H1 (cell line): ENCODE measurements at regions not wholly inside any gene's neighbourhood (a gene's known extent, or its start where the extent isn't known, plus 50 kb on each side); places are given as distances from the start of the nearest gene placed in this dataset.

Experiments used
- CTCF ChIA-PET: fragments of 300-600 bp; sonication (Branson Sonifier 250); formaldehyde crosslinking; loops from one replicate; lab custom pipeline; 2021; ENCODE audit not compliant: partially characterized antibody; lab: Charles Lee
- POLR2A ChIA-PET: fragments of 300-600 bp; sonication (Branson Sonifier 250); formaldehyde crosslinking; loops from one replicate; lab custom pipeline; 2021; ENCODE audit warnings: inconsistent platforms; ENCODE audit not compliant: partially characterized antibody; lab: Charles Lee
- DNase-seq, 2 experiments: peaks; one replicate each; pipeline versions ENCODE4 v3.0.0 to v3.0.0-alpha.2; 2010 to 2022; ENCODE audit warnings: low spot score in 2 of 2, low read depth in 1 of 2, mixed read lengths in 1 of 2
- FAIRE-seq: peaks from 2 replicates; lab custom pipeline; 2011; peaks lifted over from hg19 to GRCh38; lab: Jason Lieb, UNC
- H2AFZ ChIP-seq: 2 replicates; pipeline ENCODE4 v1.8.1; 2012; ENCODE audit warnings: low read length, inconsistent platforms
- H2AK5ac ChIP-seq: 2 replicates; pipeline ENCODE4 v1.6.1; 2013; ENCODE audit warnings: low read depth, low read length
- H2BK120ac ChIP-seq: replicated peaks from 2 replicates; pipeline ENCODE3; 2013; ENCODE audit warnings: low read depth, low read length, inconsistent platforms
- H2BK12ac ChIP-seq: 2 replicates; pipeline ENCODE4 v1.6.1; 2013; ENCODE audit warnings: low read depth, low read length
- H2BK15ac ChIP-seq: 2 replicates; pipeline ENCODE4 v1.6.1; 2013; ENCODE audit warnings: low read length
- H2BK20ac ChIP-seq: 2 replicates; pipeline ENCODE4 v1.6.1; 2013; ENCODE audit warnings: low read length
- H2BK5ac ChIP-seq: 2 replicates; pipeline ENCODE4 v1.6.1; 2013; ENCODE audit warnings: low read depth, low read length
- H3K14ac ChIP-seq: 2 replicates; pipeline ENCODE4 v1.6.1; 2013; ENCODE audit warnings: inconsistent platforms; ENCODE audit not compliant: insufficient read length
- H3K18ac ChIP-seq: 2 replicates; pipeline ENCODE4 v1.6.1; 2013; ENCODE audit warnings: low read length; ENCODE audit errors: extremely low read depth
- H3K23ac ChIP-seq: 2 replicates; pipeline ENCODE4 v1.6.1; 2013; ENCODE audit warnings: inconsistent platforms; ENCODE audit not compliant: insufficient read length
- H3K23me2 ChIP-seq: 2 replicates; pipeline ENCODE4 v1.6.1; 2013; ENCODE audit warnings: low read depth, low read length
- H3K27ac ChIP-seq: 2 replicates; pipeline ENCODE4 v1.6.1; 2011; ENCODE audit warnings: low read depth, low read length, inconsistent platforms
- H3K27me3 ChIP-seq, 4 experiments: replicated peaks in 1 of 4; 1 replicate in 1 of 4; 2 replicates in 3 of 4; pipeline versions ENCODE4 v1.6.1 to v1.8.1; 2011 to 2013; ENCODE audit warnings: low read length in 3 of 4, mild to moderate bottlenecking in 3 of 4, inconsistent platforms in 2 of 4, mixed read lengths in 2 of 4, moderate library complexity in 1 of 4; ENCODE audit not compliant: control insufficient read depth in 3 of 4, insufficient read depth in 3 of 4; ENCODE audit errors: extremely low read depth in 1 of 4
- H3K36me3 ChIP-seq, 4 experiments: 2 replicates each; pipeline versions ENCODE4 v1.6.1 to v1.8.1; 2011 to 2013; ENCODE audit warnings: mild to moderate bottlenecking in 4 of 4, low read length in 3 of 4, moderate library complexity in 2 of 4, control low read depth in 1 of 4, inconsistent platforms in 1 of 4; ENCODE audit not compliant: insufficient read depth in 4 of 4, control insufficient read depth in 2 of 4
- H3K4ac ChIP-seq: replicated peaks from 2 replicates; pipeline ENCODE3; 2013; ENCODE audit warnings: low read length, low read depth, mixed read lengths, inconsistent platforms; ENCODE audit not compliant: insufficient read length
- H3K4me1 ChIP-seq, 4 experiments: replicated peaks in 1 of 4; 1 replicate in 1 of 4; 2 replicates in 3 of 4; pipeline versions ENCODE4 v1.6.1 to v1.8.1; 2011 to 2013; ENCODE audit warnings: low read length in 3 of 4, inconsistent platforms in 2 of 4, mixed read lengths in 1 of 4; ENCODE audit not compliant: insufficient read depth in 4 of 4, control insufficient read depth in 3 of 4
- H3K4me2 ChIP-seq, 2 experiments: 2 replicates each; pipeline versions ENCODE4 v1.6.1 to v1.8.1; 2011 to 2013; ENCODE audit warnings: low read depth in 2 of 2, low read length in 2 of 2, control low read depth in 1 of 2, inconsistent platforms in 1 of 2, mild to moderate bottlenecking in 1 of 2; ENCODE audit not compliant: insufficient read depth in 1 of 2
- H3K4me3 ChIP-seq, 4 experiments: fragments of 200-600, 300-600 bp in 1 of 4; sonication (generic), shearing (Covaris generic), sonication (Bioruptor Twin) in 1 of 4; 2 replicates each; pipeline versions ENCODE4 v1.5.1 to v1.8.1; 2011 to 2016; ENCODE audit warnings: low read length in 4 of 4, low read depth in 3 of 4, control low read depth in 2 of 4, inconsistent platforms in 2 of 4, mild to moderate bottlenecking in 2 of 4, mixed read lengths in 1 of 4, moderate library complexity in 1 of 4; ENCODE audit not compliant: insufficient read depth in 2 of 4; ENCODE audit errors: extremely low read depth in 1 of 4
- H3K56ac ChIP-seq: replicated peaks from 2 replicates; pipeline ENCODE3; 2013; ENCODE audit warnings: low read depth, mild to moderate bottlenecking, mixed read lengths, low read length, inconsistent platforms; ENCODE audit not compliant: insufficient read length
- H3K79me1 ChIP-seq: 2 replicates; pipeline ENCODE4 v1.6.1; 2013; ENCODE audit warnings: low read depth, low read length, control low read depth
- H3K79me2 ChIP-seq, 2 experiments: 2 replicates each; pipeline versions ENCODE4 v1.6.1 to v1.8.1; 2012 to 2013; ENCODE audit warnings: low read length in 2 of 2, mild to moderate bottlenecking in 2 of 2, inconsistent platforms in 1 of 2; ENCODE audit not compliant: insufficient read depth in 2 of 2, control insufficient read depth in 1 of 2
- H3K9ac ChIP-seq, 4 experiments: replicated peaks in 1 of 4; 1 replicate in 1 of 4; 2 replicates in 3 of 4; pipeline versions ENCODE4 v1.6.1 to v1.8.1; 2011 to 2013; ENCODE audit warnings: low read depth in 3 of 4, low read length in 3 of 4, control low read depth in 2 of 4, mild to moderate bottlenecking in 2 of 4, moderate library complexity in 2 of 4, inconsistent platforms in 1 of 4; ENCODE audit errors: extremely low read depth in 1 of 4
- H3K9me3 ChIP-seq, 2 experiments: 2 replicates each; pipeline versions ENCODE4 v1.6.1 to v1.8.1; 2012 to 2013; ENCODE audit warnings: mild to moderate bottlenecking in 2 of 2, moderate library complexity in 2 of 2, control low read depth in 1 of 2, inconsistent platforms in 1 of 2, low read depth in 1 of 2, low read length in 1 of 2, mixed read lengths in 1 of 2; ENCODE audit not compliant: insufficient read depth in 2 of 2
- H4K20me1 ChIP-seq, 2 experiments: replicated peaks in 1 of 2; 2 replicates each; pipeline versions ENCODE3 to v1.8.1; 2011 to 2013; ENCODE audit warnings: inconsistent platforms in 2 of 2, low read length in 2 of 2, mild to moderate bottlenecking in 1 of 2; ENCODE audit not compliant: insufficient read depth in 2 of 2, control insufficient read depth in 1 of 2
- H4K5ac ChIP-seq: 2 replicates; pipeline ENCODE4 v1.6.1; 2013; ENCODE audit warnings: low read length, low read depth, mixed read lengths, inconsistent platforms; ENCODE audit not compliant: insufficient read length
- H4K8ac ChIP-seq: 2 replicates; pipeline ENCODE4 v1.8.0; 2013; ENCODE audit warnings: mild to moderate bottlenecking, moderate library complexity, low read length, inconsistent platforms; ENCODE audit not compliant: insufficient read depth; ENCODE audit errors: extremely low read depth
- H4K91ac ChIP-seq: replicated peaks from 2 replicates; pipeline ENCODE3; 2013; ENCODE audit warnings: low read length, mixed read lengths, inconsistent platforms; ENCODE audit not compliant: insufficient read length
- CBX5 ChIP-seq: fragments of 300-800, 300-1000 bp; sonication (generic); IDR thresholded peaks from 2 replicates; pipeline ENCODE4 v1.7.1; 2016; ENCODE audit warnings: antibody characterized with exemption, low read length, low read depth
- CHD2 ChIP-seq: IDR thresholded peaks from 2 replicates; pipeline ENCODE4 v1.6.1; 2012; ENCODE audit warnings: low read length, improper control_type of control experiment
- EZH2 ChIP-seq: fragments of 200-600 bp; sonication (generic); IDR thresholded peaks from 2 replicates; pipeline ENCODE4 v1.7.1; 2012; ENCODE audit warnings: low read depth, mild to moderate bottlenecking, moderate library complexity, low read length, inconsistent platforms; ENCODE audit not compliant: severe bottlenecking
- JUN ChIP-seq: IDR thresholded peaks from 2 replicates; pipeline ENCODE4 v1.6.1; 2011; ENCODE audit warnings: low read depth, mild to moderate bottlenecking, improper control_type of control experiment, low read length
- KDM4A ChIP-seq: IDR thresholded peaks from one replicate; pipeline ENCODE4 v1.7.1; 2012; ENCODE audit warnings: low read depth, mild to moderate bottlenecking, moderate library complexity, low read length, inconsistent platforms; ENCODE audit not compliant: severe bottlenecking
- NRF1 ChIP-seq: IDR thresholded peaks from 2 replicates; pipeline ENCODE4 v1.6.1; 2011; ENCODE audit warnings: mild to moderate bottlenecking, low read depth, low read length, improper control_type of control experiment
- POLR2A ChIP-seq, 2 experiments: IDR thresholded peaks; 1 replicate in 1 of 2; 2 replicates in 1 of 2; pipeline ENCODE4 v1.6.1; 2011; ENCODE audit warnings: low read depth in 2 of 2, low read length in 2 of 2, mild to moderate bottlenecking in 2 of 2; ENCODE audit errors: control extremely low read depth in 1 of 2
- POLR2AphosphoS5 ChIP-seq: IDR thresholded peaks from 2 replicates; pipeline ENCODE4 v1.6.1; 2011; ENCODE audit warnings: low read depth, low read length
- RNF2 ChIP-seq: fragments of 200-900, 300-1000 bp; sonication (generic); IDR thresholded peaks from 2 replicates; pipeline ENCODE4 v1.7.1; 2016; ENCODE audit warnings: borderline replicate concordance, low read depth, mild to moderate bottlenecking, antibody characterized with exemption, low read length; ENCODE audit not compliant: poor library complexity, severe bottlenecking; ENCODE audit errors: missing control alignments
- SP4 ChIP-seq: IDR thresholded peaks from 2 replicates; pipeline ENCODE4 v1.6.1; 2012; ENCODE audit warnings: low read length, inconsistent platforms
- SUZ12 ChIP-seq: fragments of 200-600 bp; sonication (generic); IDR thresholded peaks from 2 replicates; pipeline ENCODE4 v1.6.1; 2012; ENCODE audit warnings: mild to moderate bottlenecking, inconsistent platforms, low read length, moderate library complexity, mixed read lengths
- TAF1 ChIP-seq: IDR thresholded peaks from 2 replicates; pipeline ENCODE4 v1.6.1; 2011; ENCODE audit warnings: mild to moderate bottlenecking, low read depth, low read length
- WGBS, 2 experiments: shearing (Covaris generic) in 1 of 2; methylation state at CpG; one replicate each; pipeline versions ENCODE4 v1.1.6 to v1.1.7; 2013 to 2015; ENCODE audit warnings: low lambda C conversion rate in 2 of 2, mixed read lengths in 2 of 2, inconsistent platforms in 1 of 2, low coverage in 1 of 2, missing lambda C conversion rate in 1 of 2; ENCODE audit not compliant: insufficient replicate concordance in 2 of 2, insufficient coverage in 1 of 2, insufficient read length in 1 of 2; ENCODE audit errors: extremely low coverage in 1 of 2, missing lambda C conversion rate in 1 of 2; 5-methylcytosine and 5-hydroxymethylcytosine counted together
- TF ChIP-seq, protein P1 (sequence below), 3 experiments: IDR thresholded peaks; 1 replicate in 2 of 3; 2 replicates in 1 of 3; pipeline versions ENCODE4 v1.5.1 to v1.6.1; 2011; ENCODE audit warnings: low read length in 3 of 3, mild to moderate bottlenecking in 3 of 3, inconsistent platforms in 2 of 3, low read depth in 1 of 3, moderate library complexity in 1 of 3; ENCODE audit not compliant: insufficient read depth in 1 of 3; ENCODE audit errors: control extremely low read depth in 1 of 3

DNA sequence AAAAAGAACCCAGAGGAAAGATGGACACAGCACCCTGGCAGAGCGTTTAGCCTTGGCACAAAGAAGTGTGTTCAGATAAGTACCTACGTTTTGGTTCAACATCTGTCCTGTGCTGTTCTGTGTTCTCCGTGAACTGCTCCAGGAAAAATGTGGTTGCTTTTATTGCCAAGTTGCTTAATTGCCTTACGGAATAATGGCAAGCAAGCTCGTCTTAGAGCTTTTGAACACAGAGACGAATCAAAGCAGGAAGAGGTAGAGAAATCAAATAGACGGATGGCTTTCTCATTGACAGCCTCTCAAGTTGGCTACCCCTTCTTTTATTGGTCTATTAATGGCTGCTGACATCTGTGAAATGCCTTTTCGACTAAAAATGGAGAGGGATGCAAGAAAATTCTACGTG lies 911.1 kb upstream of the EEF2KMT start:
- Histone ChIP-seq H3K23ac (no peak overlapping the region), H2BK20ac (no peak overlapping the region), H3K9ac (no peak overlapping the region), H3K23me2 (no peaks in the 10 kb centered on the region), H2BK15ac (no peak overlapping the region), H2BK120ac (no peak overlapping the region), H2BK12ac (no peak overlapping the region), H3K56ac (no peak overlapping the region), H4K91ac (no peak overlapping the region), H3K36me3 (no peaks in the 10 kb centered on the region), H3K14ac (no peak overlapping the region), H3K18ac (no peak overlapping the region), H3K4ac (no peak overlapping the region), H4K5ac (no peak overlapping the region), H3K79me1 (no peaks in the 10 kb centered on the region), H2AFZ (no peak overlapping the region), H3K27ac (no peak overlapping the region), H4K8ac (no peak overlapping the region), H2BK5ac (no peak overlapping the region), H3K79me2 (no peaks in the 10 kb centered on the region), H3K4me3 (no peak overlapping the region), H3K4me1 (no peaks in the 10 kb centered on the region), H4K20me1 (no peaks in the 10 kb centered on the region), H3K9me3 (no peaks in the 10 kb centered on the region), H3K27me3 (peaks cover 0 to 1% (median 0%) of the 10 kb centered on the region in 4 experiments; a peak in 1 of 7 replicates), H2AK5ac (no peak overlapping the region), H3K4me2 (no peak overlapping the region)
- FAIRE-seq, result no peak
- CTCF ChIA-PET, result interaction anchor here (1.0 to 2.6 kb wide), 3 partner anchors 8 to 23 kb away, joined by 4 to 18 read pairs (median 5); no protein-coding TSS in a partner anchor
- DNase-seq, result no peak
- WGBS, 2 experiments, result 84% methylated on average over 9 of the region's 9 CpGs; no CpG with 5 or more reads in 1 of the 2 experiments
- POLR2A ChIA-PET, result no interaction called here
- TF ChIP-seq KDM4A (no peak), CBX5 (no peak), CHD2 (no peak), SUZ12 (no peak), SP4 (no peak), NRF1 (no peak), POLR2AphosphoS5 (no peak), JUN (no peak), EZH2 (no peak), TAF1 (no peak), RNF2 (no peak), POLR2A (IDR thresholded peaks at IDR 0.05; ENCODE audit: control extremely low read depth in 1 of 2, low read depth in 2 of 2, low read length in 2 of 2) (no peak)
- TF ChIP-seq, protein P1, sequence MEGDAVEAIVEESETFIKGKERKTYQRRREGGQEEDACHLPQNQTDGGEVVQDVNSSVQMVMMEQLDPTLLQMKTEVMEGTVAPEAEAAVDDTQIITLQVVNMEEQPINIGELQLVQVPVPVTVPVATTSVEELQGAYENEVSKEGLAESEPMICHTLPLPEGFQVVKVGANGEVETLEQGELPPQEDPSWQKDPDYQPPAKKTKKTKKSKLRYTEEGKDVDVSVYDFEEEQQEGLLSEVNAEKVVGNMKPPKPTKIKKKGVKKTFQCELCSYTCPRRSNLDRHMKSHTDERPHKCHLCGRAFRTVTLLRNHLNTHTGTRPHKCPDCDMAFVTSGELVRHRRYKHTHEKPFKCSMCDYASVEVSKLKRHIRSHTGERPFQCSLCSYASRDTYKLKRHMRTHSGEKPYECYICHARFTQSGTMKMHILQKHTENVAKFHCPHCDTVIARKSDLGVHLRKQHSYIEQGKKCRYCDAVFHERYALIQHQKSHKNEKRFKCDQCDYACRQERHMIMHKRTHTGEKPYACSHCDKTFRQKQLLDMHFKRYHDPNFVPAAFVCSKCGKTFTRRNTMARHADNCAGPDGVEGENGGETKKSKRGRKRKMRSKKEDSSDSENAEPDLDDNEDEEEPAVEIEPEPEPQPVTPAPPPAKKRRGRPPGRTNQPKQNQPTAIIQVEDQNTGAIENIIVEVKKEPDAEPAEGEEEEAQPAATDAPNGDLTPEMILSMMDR (IDR thresholded peaks at IDR 0.05; ENCODE audit: control extremely low read depth in 1 of 3, insufficient read depth in 1 of 3, low read depth in 1 of 3, low read length in 3 of 3), result no peak
